Activated B cell treated with CpG ODN at 0.5 μM for 24 hours (primary cell): ENCODE measurements at regions not wholly inside any gene's neighbourhood (a gene's known extent, or its start where the extent isn't known, plus 50 kb on each side); places are given as distances from the start of the nearest gene placed in this dataset.

Source experiments
- ATAC-seq: fragments of 200-7000 bp; cut with Tn5 transposase; one replicate; pipeline ENCODE4 v1.10.0; 2021; ENCODE audit warnings: low read depth, mild to moderate bottlenecking, moderate library complexity
- CTCF ChIA-PET: fragments of 350-600 bp; sonication (Branson Sonifier 250); formaldehyde crosslinking; loops from one replicate; lab custom pipeline; 2021; ENCODE audit warnings: antibody characterized with exemption; lab: Charles Lee
- POLR2A ChIA-PET: fragments of 350-600 bp; sonication (Branson Sonifier 250); formaldehyde crosslinking; loops from one replicate; lab custom pipeline; 2021; ENCODE audit warnings: antibody characterized with exemption; lab: Charles Lee
- DNase-seq: peaks from one replicate; pipeline ENCODE4 v3.0.0; 2022
- H3K27ac Mint-ChIP-seq: one replicate; pipeline ENCODE4 v1.8.0; 2020; ENCODE audit warnings: mixed read lengths
- H3K27me3 Mint-ChIP-seq: one replicate; pipeline ENCODE4 v1.8.0; 2021; ENCODE audit warnings: mixed read lengths
- H3K36me3 Mint-ChIP-seq: one replicate; pipeline ENCODE4 v1.8.0; 2021; ENCODE audit warnings: low read depth, mixed read lengths
- H3K4me1 Mint-ChIP-seq: one replicate; pipeline ENCODE4 v1.8.0; 2021; ENCODE audit warnings: mixed read lengths
- H3K4me3 Mint-ChIP-seq: one replicate; pipeline ENCODE4 v1.8.0; 2020; ENCODE audit warnings: mild to moderate bottlenecking, mixed read lengths
- H3K9me3 Mint-ChIP-seq: one replicate; pipeline ENCODE4 v1.8.0; 2020; ENCODE audit warnings: mixed read lengths
- intact Hi-C: fragments of 100-400 bp; cut with micrococcal nuclease; formaldehyde crosslinking; loops from one replicate; pipeline ENCODE4 v1.15.1; 2024
- TF ChIP-seq, protein P1 (sequence below): fragments of 200-600 bp; IDR thresholded peaks from one replicate; pipeline ENCODE4 v1.8.0; 2022; ENCODE audit warnings: antibody characterized with exemption, mild to moderate bottlenecking

DNA sequence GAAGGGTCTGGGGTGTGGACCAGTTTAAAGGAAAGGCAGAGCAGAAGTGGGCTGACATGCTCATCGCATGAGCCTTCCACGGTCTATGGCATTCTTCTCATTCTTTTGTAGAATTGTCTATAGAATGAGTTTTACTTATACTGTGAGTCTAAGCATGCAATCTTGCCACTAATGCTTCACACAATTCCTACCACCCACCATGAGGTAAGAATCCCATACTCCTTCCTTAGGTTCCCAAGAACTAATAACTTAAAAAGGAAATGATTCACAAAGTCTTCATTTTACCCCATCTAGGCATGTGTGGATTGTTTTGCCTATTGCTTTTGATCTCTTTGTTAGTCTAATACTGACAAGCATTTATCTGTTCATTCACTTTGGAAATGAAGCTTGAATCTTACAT lies 195.2 kb downstream of the LY86 start:
- Mint-ChIP-seq H3K4me3 (no peak overlapping the region), H3K9me3 (no peaks in the 10 kb centered on the region), H3K36me3 (no peaks in the 10 kb centered on the region), H3K4me1 (no peaks in the 10 kb centered on the region), H3K27ac (no peak overlapping the region), H3K27me3 (peaks cover 18% of the 10 kb centered on the region)
- TF ChIP-seq, protein P1, sequence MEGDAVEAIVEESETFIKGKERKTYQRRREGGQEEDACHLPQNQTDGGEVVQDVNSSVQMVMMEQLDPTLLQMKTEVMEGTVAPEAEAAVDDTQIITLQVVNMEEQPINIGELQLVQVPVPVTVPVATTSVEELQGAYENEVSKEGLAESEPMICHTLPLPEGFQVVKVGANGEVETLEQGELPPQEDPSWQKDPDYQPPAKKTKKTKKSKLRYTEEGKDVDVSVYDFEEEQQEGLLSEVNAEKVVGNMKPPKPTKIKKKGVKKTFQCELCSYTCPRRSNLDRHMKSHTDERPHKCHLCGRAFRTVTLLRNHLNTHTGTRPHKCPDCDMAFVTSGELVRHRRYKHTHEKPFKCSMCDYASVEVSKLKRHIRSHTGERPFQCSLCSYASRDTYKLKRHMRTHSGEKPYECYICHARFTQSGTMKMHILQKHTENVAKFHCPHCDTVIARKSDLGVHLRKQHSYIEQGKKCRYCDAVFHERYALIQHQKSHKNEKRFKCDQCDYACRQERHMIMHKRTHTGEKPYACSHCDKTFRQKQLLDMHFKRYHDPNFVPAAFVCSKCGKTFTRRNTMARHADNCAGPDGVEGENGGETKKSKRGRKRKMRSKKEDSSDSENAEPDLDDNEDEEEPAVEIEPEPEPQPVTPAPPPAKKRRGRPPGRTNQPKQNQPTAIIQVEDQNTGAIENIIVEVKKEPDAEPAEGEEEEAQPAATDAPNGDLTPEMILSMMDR, result no peak
- DNase-seq (no peak), ATAC-seq (no peak)
- POLR2A ChIA-PET, result interaction anchor here (0.6 kb wide), 1 partner anchor 22 kb away, joined by 5 read pairs; no protein-coding TSS in a partner anchor
- CTCF ChIA-PET, result interaction anchor here (1.6 kb wide), 1 partner anchor 24 kb away, joined by 7 read pairs; no protein-coding TSS in a partner anchor
- intact Hi-C loops, result no loop called here

DNA sequence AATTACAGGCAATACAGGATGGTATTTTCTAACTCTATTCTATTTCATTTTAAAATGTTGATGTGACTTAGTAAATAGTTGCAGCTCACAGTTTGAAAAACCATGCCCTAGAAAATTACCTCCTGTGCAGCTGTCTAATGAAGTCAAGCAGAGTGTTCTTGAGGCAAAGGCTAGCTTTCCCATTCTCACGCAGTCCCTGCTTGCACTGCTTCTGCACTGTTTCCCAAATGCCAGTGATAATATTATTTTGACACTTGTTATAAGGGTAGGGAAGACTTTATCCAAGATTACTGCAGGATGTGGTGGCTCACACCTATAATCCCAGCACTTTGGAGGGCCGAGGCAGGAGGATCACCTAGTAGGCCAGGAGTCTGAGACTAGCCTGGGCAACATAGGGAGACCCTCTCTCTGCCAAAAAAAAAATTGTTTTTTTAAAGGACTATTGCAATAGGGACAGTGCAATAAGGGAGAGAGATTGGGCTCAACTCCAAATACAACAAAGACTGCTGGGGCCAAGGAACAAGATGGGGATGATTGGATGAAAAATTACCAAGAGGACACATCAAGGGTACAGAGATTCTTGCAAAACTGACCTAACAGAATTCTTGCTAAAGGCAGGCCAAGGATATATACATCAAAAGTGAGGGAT lies 196.1 kb downstream of the LY86 start:
- Mint-ChIP-seq H3K27ac (no peak overlapping the region), H3K27me3 (peaks cover 13% of the 10 kb centered on the region), H3K4me3 (no peak overlapping the region), H3K4me1 (no peaks in the 10 kb centered on the region), H3K9me3 (no peaks in the 10 kb centered on the region), H3K36me3 (no peaks in the 10 kb centered on the region)
- intact Hi-C loops, result no loop called here
- POLR2A ChIA-PET, result interaction anchor here (0.5 kb wide), 1 partner anchor 152 kb away, joined by 5 read pairs; no protein-coding TSS in a partner anchor
- TF ChIP-seq, protein P1, result no peak
- no peak for DNase-seq
- CTCF ChIA-PET, result interaction anchor here (1.6 kb wide), 1 partner anchor 25 kb away, joined by 7 read pairs; no protein-coding TSS in a partner anchor
- no peak for ATAC-seq

DNA sequence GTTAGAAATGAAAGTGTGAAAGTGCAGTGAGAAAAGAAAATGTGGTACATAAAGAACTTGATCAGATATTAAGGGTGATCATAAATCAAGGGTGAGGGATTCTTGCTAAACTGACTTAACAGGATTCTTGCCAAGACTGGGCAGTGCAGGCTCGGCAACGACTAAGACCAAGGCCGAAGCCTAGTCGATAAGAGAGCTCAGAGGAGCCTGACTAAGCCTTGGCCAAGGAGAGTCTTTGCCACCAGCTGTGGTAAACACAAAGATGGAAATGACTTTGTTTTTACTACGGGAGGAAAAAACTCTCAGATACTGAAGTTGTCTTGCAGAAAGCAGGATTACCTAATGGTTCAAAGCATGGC lies 196.6 kb downstream of the LY86 start:
- H3K36me3 Mint-ChIP-seq, result no peaks in the 10 kb centered on the region
- POLR2A ChIA-PET, result no interaction called here
- CTCF ChIA-PET, result interaction anchor here (1.9 kb wide), 1 partner anchor 458 kb away, joined by 7 read pairs; no protein-coding TSS in a partner anchor

DNA sequence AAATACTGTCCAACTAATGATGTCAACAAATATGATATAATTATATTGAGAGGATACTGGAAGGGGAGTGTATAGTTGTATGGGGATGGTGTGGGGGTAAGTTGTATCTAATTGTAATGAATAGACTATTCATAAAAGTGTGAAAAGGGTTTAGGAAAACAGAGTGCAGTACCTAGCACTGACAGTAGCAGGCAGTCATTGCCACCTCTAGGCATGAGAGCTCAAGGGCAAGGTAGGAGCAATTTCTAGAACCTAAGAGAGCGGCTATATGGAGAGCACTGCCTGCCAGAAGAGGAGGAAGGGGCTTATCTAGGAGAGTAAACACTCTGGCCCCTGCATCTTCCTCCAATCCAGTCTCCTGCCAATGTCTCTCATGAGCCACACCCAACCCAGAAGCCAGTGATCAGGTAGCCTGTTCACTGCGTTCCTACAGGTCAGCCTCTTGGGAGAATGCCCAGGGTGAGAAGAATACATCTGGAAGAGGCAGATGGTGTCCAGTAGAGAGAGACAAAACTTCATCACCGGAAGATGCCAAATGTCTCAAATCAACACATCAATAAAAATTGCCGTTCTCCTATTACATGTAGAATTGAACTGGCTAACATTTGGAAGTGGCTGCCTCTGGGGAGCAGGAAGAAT lies 200.0 kb downstream of the LY86 start:
- ATAC-seq (peak; percentile 90), DNase-seq (no peak)
- CTCF ChIA-PET, result interaction anchor here (0.8 to 4.1 kb wide), 7 partner anchors 18 to 461 kb away, joined by 3 to 17 read pairs (median 4); no protein-coding TSS in a partner anchor
- Mint-ChIP-seq H3K27ac (no peak overlapping the region), H3K36me3 (no peaks in the 10 kb centered on the region), H3K4me3 (no peak overlapping the region), H3K9me3 (no peaks in the 10 kb centered on the region), H3K27me3 (no peaks in the 10 kb centered on the region), H3K4me1 (no peaks in the 10 kb centered on the region)
- intact Hi-C loops, result loop anchor here (1.0 kb wide), 5 partner anchors 298 to 455 kb away; partner anchors contain the start of gene RREB1
- TF ChIP-seq, protein P1, result no peak
- POLR2A ChIA-PET, result interaction anchor here (0.6 kb wide), 2 partner anchors 195 to 263 kb away, joined by 3 to 4 read pairs; no protein-coding TSS in a partner anchor

More for the DNA sequence above, 196.6 kb downstream of the LY86 start:
- Mint-ChIP-seq H3K4me1 (no peaks in the 10 kb centered on the region), H3K27ac (no peak overlapping the region), H3K27me3 (peaks cover 10% of the 10 kb centered on the region), H3K9me3 (no peaks in the 10 kb centered on the region), H3K4me3 (no peak overlapping the region)
- TF ChIP-seq, protein P1, result no peak
- no peak for DNase-seq
- ATAC-seq, result no peak
- intact Hi-C loops, result no loop called here

DNA sequence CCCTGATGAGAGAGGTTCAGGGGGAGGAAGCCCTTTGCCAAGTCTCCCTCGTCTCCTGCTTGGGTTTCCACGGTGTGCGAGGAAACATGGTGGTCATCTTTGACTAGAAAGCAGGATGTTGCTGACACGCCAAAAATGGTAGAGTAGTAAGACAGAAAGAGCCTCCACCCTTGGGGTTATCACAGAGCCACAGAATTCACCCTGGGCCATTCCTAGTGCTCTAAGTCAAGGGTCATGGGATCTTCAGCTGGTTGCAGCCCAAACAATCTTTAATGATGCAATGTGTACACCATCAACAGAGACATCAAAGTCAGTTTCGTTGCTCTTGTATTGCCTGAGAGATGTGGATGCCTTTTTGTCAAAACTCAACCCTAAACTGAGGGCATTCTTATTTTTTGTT lies 201.9 kb downstream of the LY86 start:
- Mint-ChIP-seq H3K4me1 (peaks cover 6% of the 10 kb centered on the region), H3K9me3 (no peaks in the 10 kb centered on the region), H3K4me3 (no peak overlapping the region), H3K27ac (no peak overlapping the region), H3K27me3 (peaks cover 2% of the 10 kb centered on the region), H3K36me3 (no peaks in the 10 kb centered on the region)
- ATAC-seq (no peak), DNase-seq (no peak)
- ChIA-PET CTCF (interaction anchor here (1.1 to 4.1 kb wide), 2 partner anchors 32 to 448 kb away, joined by 5 to 17 read pairs; no protein-coding TSS in a partner anchor), POLR2A (no interaction called here)
- TF ChIP-seq, protein P1, result no peak
- intact Hi-C loops, result no loop called here
